HCT116 (cell line): ENCODE measurements at regions not wholly inside any gene's neighbourhood (a gene's known extent, or its start where the extent isn't known, plus 50 kb on each side); places are given as distances from the start of the nearest gene placed in this dataset.

Experiments
- ATAC-seq: fragments of 200-7000 bp; cut with Tn5 transposase; 2 replicates; pipeline ENCODE4 v1.9.1; 2020; ENCODE audit warnings: mild to moderate bottlenecking, moderate library complexity
- BruUV-seq: library from RNA; stranded (reverse); fragments of 400-500 nt; replicated peaks from 2 replicates; lab custom pipeline; 2021; lab: Mats Ljungman, UMichigan
- CTCF ChIA-PET: fragments of 300-600 bp; sonication (Branson Sonifier 250); formaldehyde crosslinking; loops from one replicate; lab custom pipeline; 2021; ENCODE audit warnings: antibody characterized with exemption; lab: Charles Lee
- POLR2A ChIA-PET: fragments of 300-600, 350-600 bp; sonication (Branson Sonifier 250); formaldehyde crosslinking; loops from one replicate; lab custom pipeline; 2021; ENCODE audit warnings: antibody characterized with exemption; lab: Charles Lee
- RAD21 ChIA-PET, 2 experiments: fragments of 300-600 bp; sonication (Branson Sonifier 250); formaldehyde crosslinking; loops; one replicate each; lab custom pipeline; 2023; ENCODE audit warnings: low total read pairs in 2 of 2; ENCODE audit not compliant: uncharacterized antibody in 2 of 2, unreplicated experiment in 2 of 2, low non-redundant PET in 1 of 2; lab: Charles Lee
- DNase-seq: peaks from one replicate; pipeline ENCODE4 v3.0.0-alpha.2; 2010; ENCODE audit warnings: low read depth, low spot score
- H2AFZ ChIP-seq: fragments of 200-600 bp; shearing (Covaris generic), sonication (generic); 2 replicates; pipeline ENCODE4 v1.6.1; 2017; ENCODE audit warnings: low read depth, mixed run types, mixed read lengths, antibody characterized with exemption, low read length; ENCODE audit not compliant: poor library complexity, severe bottlenecking
- H3K27ac ChIP-seq: 2 replicates; pipeline ENCODE4 v1.5.1; 2012; ENCODE audit warnings: low read depth, low read length
- H3K27me3 ChIP-seq: fragments of 200-600 bp; sonication (generic); 2 replicates; pipeline ENCODE4 v1.6.1; 2016; ENCODE audit warnings: mixed run types, low read length, mixed read lengths; ENCODE audit not compliant: insufficient read depth
- H3K36me3 ChIP-seq, 2 experiments: fragments of 200-500 bp in 1 of 2; fragments of 200-600 bp in 1 of 2; sonication (Bioruptor generic) in 1 of 2; sonication (generic) in 1 of 2; 2 replicates each; pipeline versions ENCODE4 v1.5.1 to v1.6.1; 2014 to 2016; ENCODE audit warnings: low read length in 2 of 2, inconsistent platforms in 1 of 2, mixed read lengths in 1 of 2, mixed run types in 1 of 2; ENCODE audit not compliant: insufficient read depth in 2 of 2, control insufficient read depth in 1 of 2
- H3K4me1 ChIP-seq, 2 experiments: fragments of 200-600 bp in 1 of 2; sonication (generic) in 1 of 2; 2 replicates each; pipeline versions ENCODE4 v1.5.1 to v1.6.1; 2012 to 2017; ENCODE audit warnings: low read length in 2 of 2, inconsistent platforms in 1 of 2, mild to moderate bottlenecking in 1 of 2, mixed read lengths in 1 of 2, mixed run types in 1 of 2, moderate library complexity in 1 of 2; ENCODE audit not compliant: insufficient read depth in 2 of 2, control insufficient read depth in 1 of 2
- H3K4me2 ChIP-seq: fragments of 200-600 bp; sonication (generic); 2 replicates; pipeline ENCODE4 v1.6.1; 2017; ENCODE audit warnings: mixed run types, low read length, mixed read lengths
- H3K4me3 ChIP-seq, 2 experiments: fragments of 200-600 bp in 1 of 2; sonication (generic) in 1 of 2; replicated peaks in 1 of 2; 2 replicates each; pipeline ENCODE4 v1.5.1; 2011 to 2016; ENCODE audit warnings: low read length in 2 of 2, control low read depth in 1 of 2, low read depth in 1 of 2, mild to moderate bottlenecking in 1 of 2, mixed read lengths in 1 of 2, mixed run types in 1 of 2
- H3K79me2 ChIP-seq: fragments of 200-600 bp; sonication (generic); 2 replicates; pipeline ENCODE4 v1.6.1; 2017; ENCODE audit warnings: mild to moderate bottlenecking, mixed run types, low read length, moderate library complexity, mixed read lengths; ENCODE audit not compliant: insufficient read depth
- H3K9ac ChIP-seq: fragments of 200-600 bp; sonication (generic); 2 replicates; pipeline ENCODE4 v1.6.1; 2016; ENCODE audit warnings: low read length, mixed read lengths
- H3K9me2 ChIP-seq: fragments of 200-600 bp; sonication (generic), shearing (Covaris generic); 2 replicates; pipeline ENCODE4 v1.6.1; 2017; ENCODE audit warnings: mixed run types, mild to moderate bottlenecking, moderate library complexity; ENCODE audit not compliant: insufficient read depth
- H3K9me3 ChIP-seq, 2 experiments: fragments of 200-500 bp in 1 of 2; fragments of 200-600 bp in 1 of 2; sonication (Bioruptor generic) in 1 of 2; sonication (generic) in 1 of 2; 2 replicates each; pipeline ENCODE4 v1.6.1; 2014 to 2017; ENCODE audit warnings: low read length in 2 of 2, mixed read lengths in 2 of 2, inconsistent platforms in 1 of 2, low read depth in 1 of 2, mild to moderate bottlenecking in 1 of 2, mixed run types in 1 of 2, moderate library complexity in 1 of 2; ENCODE audit not compliant: control insufficient read depth in 1 of 2, insufficient read depth in 1 of 2
- H4K20me1 ChIP-seq: fragments of 200-600 bp; sonication (generic), shearing (Covaris generic); 2 replicates; pipeline ENCODE4 v1.6.1; 2017; ENCODE audit warnings: mixed run types, mild to moderate bottlenecking, moderate library complexity; ENCODE audit not compliant: insufficient read depth
- ATF3 ChIP-seq: IDR thresholded peaks from 2 replicates; pipeline ENCODE4 v1.6.1; 2012
- CBX3 ChIP-seq: IDR thresholded peaks from 2 replicates; pipeline ENCODE4 v1.6.1; 2012; ENCODE audit warnings: low read depth
- ELF1 ChIP-seq: IDR thresholded peaks from 2 replicates; pipeline ENCODE4 v1.6.1; 2012; ENCODE audit warnings: low read depth, borderline replicate concordance
- EZH2phosphoT487 ChIP-seq: fragments of 200-600 bp; IDR thresholded peaks from 2 replicates; pipeline ENCODE4 v1.6.1; 2018; ENCODE audit warnings: antibody characterized with exemption, borderline replicate concordance
- FOSL1 ChIP-seq: IDR thresholded peaks from 2 replicates; pipeline ENCODE4 v1.6.1; 2012; ENCODE audit warnings: low read depth
- POLR2A ChIP-seq: IDR thresholded peaks from 2 replicates; pipeline ENCODE4 v1.7.0; 2011; ENCODE audit warnings: borderline replicate concordance; ENCODE audit not compliant: insufficient read depth, insufficient read length; ENCODE audit errors: extremely low read depth
- POLR2AphosphoS5 ChIP-seq: IDR thresholded peaks from 2 replicates; pipeline ENCODE4 v1.6.1; 2011; ENCODE audit warnings: mild to moderate bottlenecking, low read depth, low read length, moderate library complexity
- SIN3A ChIP-seq: IDR thresholded peaks from 2 replicates; pipeline ENCODE4 v1.6.1; 2012; ENCODE audit warnings: low read depth
- ZBTB33 ChIP-seq: IDR thresholded peaks from 2 replicates; pipeline ENCODE4 v1.6.1; 2011; ENCODE audit warnings: mild to moderate bottlenecking, low read length, moderate library complexity; ENCODE audit not compliant: insufficient replicate concordance; ENCODE audit errors: extremely low read depth
- intact Hi-C: fragments of 100-400 bp; cut with micrococcal nuclease; formaldehyde crosslinking; loops from 2 replicates; pipeline ENCODE4 v1.10.0; 2022
- TF ChIP-seq, protein P1 (sequence below): IDR thresholded peaks from 2 replicates; pipeline ENCODE4 v1.6.1; 2012; ENCODE audit warnings: low read depth

DNA sequence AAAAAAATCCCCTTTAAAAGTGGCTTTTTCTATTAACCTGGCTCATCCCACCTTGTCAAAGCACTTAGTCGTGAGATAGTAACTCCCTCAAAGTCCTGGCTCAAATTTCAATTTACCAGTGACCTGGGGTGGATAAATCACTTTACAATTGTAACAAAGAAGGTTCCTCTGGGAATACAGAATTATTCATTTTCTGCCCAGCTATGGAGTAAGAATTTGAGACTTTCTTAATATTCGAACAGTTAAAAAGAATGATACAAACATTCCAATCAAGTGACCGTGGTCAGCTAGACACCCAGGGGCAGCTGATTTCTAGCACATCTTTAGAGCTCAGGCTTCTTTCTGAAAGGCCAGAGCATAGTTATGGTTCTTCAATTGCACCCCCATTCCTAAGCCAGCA, 291.0 kb upstream of the TGFBR2 start:
- H3K4me3 ChIP-seq = no peak overlapping the region
- no peaks in the 10 kb centered on the region for H3K79me2 ChIP-seq
- DNase-seq (no peak), ATAC-seq (no peak)
- H3K9me2 ChIP-seq = 0 out of 2 replicates have a peak, but pooled peaks cover 5% of the 10 kb centered on the region
- no peak overlapping the region for H2AFZ ChIP-seq
- peaks cover 5 to 11% of the 10 kb centered on the region in 2 experiments; a peak in 3 of 4 replicates for H3K4me1 ChIP-seq
- H3K27ac ChIP-seq = no peak overlapping the region
- intact Hi-C loops = loop anchor here (5.0 kb wide), 1 partner anchor 432 kb away; no protein-coding TSS in a partner anchor
- H3K27me3 ChIP-seq = no peaks in the 10 kb centered on the region
- BruUV-seq = no TSS peak
- H3K4me2 ChIP-seq = no peak overlapping the region
- ChIA-PET RAD21 (no interaction called here), POLR2A (no interaction called here), CTCF (no interaction called here)
- no peak overlapping the region for H3K9ac ChIP-seq
- H3K36me3 ChIP-seq = no peaks in the 10 kb centered on the region
- TF ChIP-seq ATF3 (no peak), EZH2phosphoT487 (no peak), CBX3 (no peak)
- H3K9me3 ChIP-seq = no peaks in the 10 kb centered on the region
- H4K20me1 ChIP-seq = no peaks in the 10 kb centered on the region

- no peak overlapping the region for H2AFZ ChIP-seq
- CTCF ChIA-PET = no interaction called here
- no peaks in the 10 kb centered on the region for H4K20me1 ChIP-seq
- no peaks in the 10 kb centered on the region for H3K27me3 ChIP-seq
- DNase-seq (no peak), ATAC-seq (no peak)
- H3K9me2 ChIP-seq = no peaks in the 10 kb centered on the region
- BruUV-seq = no TSS peak
- no peak for TF ChIP-seq ZBTB33
- TF ChIP-seq FOSL1 = no peak
- TF ChIP-seq, protein P1, sequence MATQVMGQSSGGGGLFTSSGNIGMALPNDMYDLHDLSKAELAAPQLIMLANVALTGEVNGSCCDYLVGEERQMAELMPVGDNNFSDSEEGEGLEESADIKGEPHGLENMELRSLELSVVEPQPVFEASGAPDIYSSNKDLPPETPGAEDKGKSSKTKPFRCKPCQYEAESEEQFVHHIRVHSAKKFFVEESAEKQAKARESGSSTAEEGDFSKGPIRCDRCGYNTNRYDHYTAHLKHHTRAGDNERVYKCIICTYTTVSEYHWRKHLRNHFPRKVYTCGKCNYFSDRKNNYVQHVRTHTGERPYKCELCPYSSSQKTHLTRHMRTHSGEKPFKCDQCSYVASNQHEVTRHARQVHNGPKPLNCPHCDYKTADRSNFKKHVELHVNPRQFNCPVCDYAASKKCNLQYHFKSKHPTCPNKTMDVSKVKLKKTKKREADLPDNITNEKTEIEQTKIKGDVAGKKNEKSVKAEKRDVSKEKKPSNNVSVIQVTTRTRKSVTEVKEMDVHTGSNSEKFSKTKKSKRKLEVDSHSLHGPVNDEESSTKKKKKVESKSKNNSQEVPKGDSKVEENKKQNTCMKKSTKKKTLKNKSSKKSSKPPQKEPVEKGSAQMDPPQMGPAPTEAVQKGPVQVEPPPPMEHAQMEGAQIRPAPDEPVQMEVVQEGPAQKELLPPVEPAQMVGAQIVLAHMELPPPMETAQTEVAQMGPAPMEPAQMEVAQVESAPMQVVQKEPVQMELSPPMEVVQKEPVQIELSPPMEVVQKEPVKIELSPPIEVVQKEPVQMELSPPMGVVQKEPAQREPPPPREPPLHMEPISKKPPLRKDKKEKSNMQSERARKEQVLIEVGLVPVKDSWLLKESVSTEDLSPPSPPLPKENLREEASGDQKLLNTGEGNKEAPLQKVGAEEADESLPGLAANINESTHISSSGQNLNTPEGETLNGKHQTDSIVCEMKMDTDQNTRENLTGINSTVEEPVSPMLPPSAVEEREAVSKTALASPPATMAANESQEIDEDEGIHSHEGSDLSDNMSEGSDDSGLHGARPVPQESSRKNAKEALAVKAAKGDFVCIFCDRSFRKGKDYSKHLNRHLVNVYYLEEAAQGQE = no peak
- TF ChIP-seq ATF3 = no peak
- TF ChIP-seq POLR2AphosphoS5 = no peak
- TF ChIP-seq EZH2phosphoT487 = no peak
- no peak for TF ChIP-seq SIN3A
- TF ChIP-seq POLR2A = no peak
- no peak for TF ChIP-seq ELF1
- peaks cover 5 to 12% of the 10 kb centered on the region in 2 experiments; a peak in 3 of 4 replicates for H3K4me1 ChIP-seq
- no peaks in the 10 kb centered on the region for H3K36me3 ChIP-seq
- H3K27ac ChIP-seq = no peak overlapping the region
- no peaks in the 10 kb centered on the region for H3K79me2 ChIP-seq
- H3K4me2 ChIP-seq = no peak overlapping the region
- RAD21 ChIA-PET = no interaction called here
- intact Hi-C loops = loop anchor here (5.0 kb wide), 1 partner anchor 430 kb away; no protein-coding TSS in a partner anchor
- H3K9ac ChIP-seq = no peak overlapping the region
- POLR2A ChIA-PET = no interaction called here
- no peaks in the 10 kb centered on the region for H3K9me3 ChIP-seq
- no peak overlapping the region for H3K4me3 ChIP-seq
These were observed 288.8 kb upstream of the TGFBR2 start for GRCh38 chr3:30317561-30317960.
